Retinal pigment epithelial cell (primary cell): ENCODE measurements at regions not wholly inside any gene's neighbourhood (a gene's known extent, or its start where the extent isn't known, plus 50 kb on each side); places are given as distances from the start of the nearest gene placed in this dataset.

Source experiments
- DNase-seq: peaks from one replicate; pipeline ENCODE4 v3.0.0-alpha.2; 2010; ENCODE audit warnings: low read depth
- H3K4me3 ChIP-seq: 2 replicates; pipeline ENCODE4 v1.5.1; 2011; ENCODE audit warnings: mild to moderate bottlenecking, low read length, control low read depth, moderate library complexity
- CTCF ChIP-seq: conservative IDR thresholded peaks from 2 replicates; pipeline ENCODE4 v1.5.1; 2011; ENCODE audit warnings: low read depth, low read length, control low read depth, inconsistent platforms

GRCh38 chr14:38904959-38905358, 198.1 kb downstream of the SEC23A start:
- no peak overlapping the region for H3K4me3 ChIP-seq
- TF ChIP-seq CTCF: no peak
- no peak for DNase-seq

- no peak for TF ChIP-seq CTCF
- DNase-seq: no peak
- no peak overlapping the region for H3K4me3 ChIP-seq
Observed at GRCh38 chr14:38901791-38902190, 201.2 kb downstream of the SEC23A start.

GRCh38 chr14:38900887-38901286, 202.1 kb downstream of the SEC23A start:
- H3K4me3 ChIP-seq: no peak overlapping the region
- TF ChIP-seq CTCF: no peak
- peak; percentile 4 for DNase-seq

GRCh38 chr14:38887696-38888095, 215.3 kb downstream of the SEC23A start:
- DNase-seq: no peak
- H3K4me3 ChIP-seq: no peak overlapping the region
- no peak for TF ChIP-seq CTCF

- no peak for DNase-seq
- no peak for TF ChIP-seq CTCF
- no peak overlapping the region for H3K4me3 ChIP-seq
Observed at GRCh38 chr14:38884109-38884508, 218.9 kb downstream of the SEC23A start.

GRCh38 chr14:38883127-38883526, 219.9 kb downstream of the SEC23A start:
- no peak for DNase-seq
- no peak for TF ChIP-seq CTCF
- H3K4me3 ChIP-seq: no peak overlapping the region

- no peak for TF ChIP-seq CTCF
- DNase-seq: no peak
- no peak overlapping the region for H3K4me3 ChIP-seq
Observed at GRCh38 chr14:38882533-38882932, 220.5 kb downstream of the SEC23A start.
